Umbilical cord (tissue), 1 donor: ENCODE measurements at regions not wholly inside any gene's neighbourhood (a gene's known extent, or its start where the extent isn't known, plus 50 kb on each side); places are given as distances from the start of the nearest gene placed in this dataset.

ENCODE experiments used
- DNase-seq: peaks from one replicate; pipeline ENCODE4 v3.0.0-alpha.2; 2015; ENCODE audit warnings: low spot score

DNA sequence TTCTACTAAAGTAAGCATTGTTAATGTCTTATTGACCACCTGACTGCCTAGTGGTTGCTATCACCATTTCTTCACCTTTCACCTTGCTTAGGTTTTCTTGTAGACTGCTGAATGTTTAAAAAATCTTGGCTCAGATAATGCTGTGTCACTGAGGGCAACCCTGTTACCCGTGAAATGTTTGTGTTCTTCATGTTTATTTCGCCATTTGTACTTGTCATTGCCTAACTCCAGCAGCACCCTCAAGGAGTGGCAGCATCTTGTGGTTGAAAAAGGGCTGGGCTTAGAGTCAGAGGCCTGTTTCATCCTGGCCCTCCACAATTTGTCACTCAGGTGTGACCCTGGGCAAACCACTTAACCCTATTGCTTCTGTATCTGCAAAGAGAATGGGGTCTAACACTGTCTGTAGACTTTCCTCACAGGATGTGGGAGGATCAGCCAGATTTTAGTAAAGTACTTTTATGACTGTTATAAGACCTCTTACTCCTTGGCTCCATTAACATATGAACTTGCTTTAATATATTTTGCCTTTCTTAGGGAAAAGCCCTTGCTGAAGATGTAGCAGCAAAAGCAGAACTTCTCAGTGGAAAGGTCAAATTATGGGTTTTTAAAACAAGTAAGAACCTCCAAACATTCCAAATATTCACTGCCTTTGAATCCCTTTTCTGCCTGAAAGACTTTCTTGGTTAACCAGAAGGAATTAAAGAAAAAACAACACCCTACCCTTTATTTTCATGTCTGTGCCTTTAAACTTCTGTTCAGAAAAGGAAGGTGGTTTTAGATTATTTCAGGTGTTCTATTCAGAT, 154.5 kb upstream of the C11orf87 start:
- DNase-seq, result no peak

DNA sequence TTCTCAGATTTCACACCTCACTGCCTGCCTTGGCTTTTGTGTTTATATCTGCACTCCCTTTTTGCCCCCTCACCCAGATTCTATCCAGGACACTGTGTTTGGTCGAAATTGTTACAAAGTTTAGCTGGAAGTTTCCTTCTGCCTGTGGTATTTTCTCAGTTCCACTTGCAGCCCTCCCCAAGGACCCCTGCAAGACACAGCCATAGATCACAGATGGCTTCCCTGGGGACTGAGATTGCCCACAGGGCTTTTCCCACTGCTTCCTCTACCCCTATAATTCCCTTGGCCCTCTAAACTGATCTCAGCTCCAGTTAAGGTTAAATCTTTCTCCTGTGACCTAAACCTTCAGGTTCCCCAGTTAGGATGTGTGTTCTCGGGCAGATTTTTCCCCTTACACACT, 146.1 kb upstream of the C11orf87 start:
- DNase-seq, result no peak

- no peak for DNase-seq
These were observed 136.5 kb upstream of the C11orf87 start for GRCh38 chr11:109285465-109285864.

DNA sequence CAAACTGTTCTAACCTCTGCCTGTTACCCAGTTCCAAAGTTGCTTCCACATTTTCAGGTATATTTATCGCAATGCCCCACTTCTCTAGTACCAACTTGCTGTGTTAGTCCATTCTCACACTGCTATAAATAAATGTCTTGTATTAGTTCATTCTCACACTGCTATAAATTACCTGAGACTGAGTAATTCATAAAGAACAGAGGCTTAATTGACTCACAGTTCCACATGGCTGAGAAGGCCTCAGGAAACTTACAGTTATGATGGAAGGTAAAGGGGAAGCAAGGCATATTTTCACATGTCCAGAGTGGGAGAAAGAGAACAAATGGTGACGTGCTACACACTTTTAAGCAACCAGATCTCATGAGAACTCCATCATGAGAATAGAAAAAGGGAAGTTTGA, 130.4 kb upstream of the C11orf87 start:
- DNase-seq, result no peak

DNA sequence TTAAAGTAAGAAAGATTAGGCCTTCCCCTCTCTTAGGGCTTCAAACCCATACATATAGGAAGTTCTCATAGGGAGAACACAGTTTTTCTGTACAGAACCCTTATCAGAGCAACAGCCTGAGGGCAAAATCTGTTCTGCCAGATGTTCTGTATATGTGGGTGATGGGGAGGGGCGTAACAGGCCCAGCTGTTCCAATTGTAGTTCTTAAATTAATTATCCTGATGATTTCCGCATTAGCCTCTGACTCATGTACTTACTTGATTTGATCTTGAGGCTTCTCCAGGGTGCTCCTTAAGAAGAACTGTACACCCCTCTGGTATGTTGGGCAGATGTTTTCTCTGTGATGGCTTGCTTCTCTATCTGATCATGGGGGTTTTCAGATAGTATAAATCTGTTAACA, 123.1 kb upstream of the C11orf87 start:
- no peak for DNase-seq

GRCh38 chr11:109300211-109300610, 121.8 kb upstream of the C11orf87 start:
- DNase-seq, result no peak

DNA sequence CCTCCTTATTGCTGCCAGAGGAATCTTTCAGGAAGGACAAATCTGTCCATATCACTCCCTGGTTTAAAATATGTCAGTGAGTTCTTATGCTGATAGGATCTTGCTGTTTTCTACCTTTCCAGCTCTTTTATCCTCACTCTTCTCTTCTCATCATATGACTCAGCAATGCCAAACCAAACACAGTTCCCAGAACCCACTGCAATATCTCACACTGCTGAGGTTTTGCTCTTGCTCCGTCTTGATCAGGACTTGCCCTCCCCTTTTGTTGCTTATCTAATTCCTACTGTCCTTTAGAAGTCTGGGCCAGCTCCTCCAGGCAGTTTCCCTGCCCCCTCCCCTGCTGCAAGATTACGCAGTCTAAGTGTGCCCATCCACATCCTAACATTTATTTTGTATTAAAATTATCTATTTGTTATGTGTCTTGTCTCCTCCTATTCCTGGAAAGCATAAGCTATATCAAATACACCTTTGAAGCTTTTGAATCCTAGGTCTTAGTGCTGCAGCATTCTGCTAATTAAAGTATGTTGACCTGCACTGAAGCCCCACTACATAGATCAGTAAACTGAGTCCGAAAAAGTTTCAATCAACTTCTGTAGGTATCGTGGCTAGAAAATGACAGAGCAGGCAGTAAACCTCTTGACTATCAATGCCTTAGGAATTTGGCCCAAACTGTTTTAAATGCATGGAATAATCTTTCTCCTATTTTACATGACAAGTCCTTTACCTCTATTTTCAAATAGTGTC, 119.2 kb upstream of the C11orf87 start:
- DNase-seq, result peak; percentile 9

- no peak for DNase-seq
These were observed 118.6 kb upstream of the C11orf87 start for GRCh38 chr11:109303342-109303741.

- no peak for DNase-seq
These were observed 117.8 kb upstream of the C11orf87 start for GRCh38 chr11:109304159-109304558.

DNA sequence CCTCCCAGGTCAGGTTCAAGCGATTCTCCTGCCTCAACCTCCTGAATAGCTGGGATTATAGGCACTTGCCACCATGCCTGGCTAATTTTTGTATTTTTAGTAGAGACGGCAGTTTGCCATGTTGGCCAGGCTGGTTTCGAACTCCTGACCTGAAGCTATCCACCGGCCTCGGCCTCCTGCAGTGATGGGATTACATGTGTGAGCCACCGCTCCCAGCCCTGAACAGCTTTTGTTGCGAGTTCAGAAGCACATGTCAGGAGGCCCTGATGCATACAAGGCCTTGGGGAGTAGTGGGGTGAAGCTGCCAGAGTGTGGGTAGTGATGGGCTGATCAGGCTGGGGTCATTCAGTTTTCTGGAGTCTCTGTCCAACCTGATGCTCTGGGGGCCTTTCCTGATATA, 117.0 kb upstream of the C11orf87 start:
- no peak for DNase-seq

- no peak for DNase-seq
These were observed 115.7 kb upstream of the C11orf87 start for GRCh38 chr11:109306322-109306721.

DNA sequence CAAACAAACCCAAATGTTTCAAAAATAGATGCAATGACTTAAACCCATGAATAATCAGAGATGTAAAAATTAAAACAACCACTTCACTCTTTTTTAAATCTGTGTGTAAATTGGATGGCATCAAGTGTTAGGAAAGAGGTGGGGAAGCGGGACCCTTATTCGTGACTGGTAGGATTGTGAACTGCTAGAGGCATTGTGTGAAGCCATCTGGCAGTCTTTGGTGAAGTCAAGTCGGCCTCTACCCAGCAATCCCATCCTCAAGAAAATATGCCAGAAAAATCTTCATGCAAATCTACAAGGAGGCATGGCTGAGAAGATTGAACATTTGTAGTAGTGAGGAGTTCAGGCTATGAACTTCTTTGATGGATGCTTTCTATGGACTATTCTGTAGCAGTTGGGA, 114.6 kb upstream of the C11orf87 start:
- no peak for DNase-seq

GRCh38 chr11:109308551-109308950, 113.4 kb upstream of the C11orf87 start:
- no peak for DNase-seq

DNA sequence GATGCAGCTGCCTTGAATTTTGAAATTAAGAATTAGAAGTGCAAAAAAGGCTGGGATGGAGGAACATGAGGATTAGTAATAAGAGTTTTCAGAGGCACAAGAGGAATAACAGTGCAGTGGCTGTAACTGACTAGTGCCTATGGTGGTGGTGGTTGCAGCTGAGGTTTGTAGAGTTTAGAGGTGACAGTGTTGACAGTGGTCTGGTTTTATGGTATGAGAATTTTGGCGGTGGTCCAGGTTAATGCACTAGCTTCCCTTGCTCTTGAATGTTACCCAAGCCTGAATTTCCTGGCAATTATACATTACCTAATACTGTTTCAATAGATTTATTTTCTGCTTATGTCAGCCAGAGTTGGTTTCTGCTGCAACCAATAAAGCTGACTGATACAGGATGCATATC, 112.8 kb upstream of the C11orf87 start:
- DNase-seq, result no peak

DNA sequence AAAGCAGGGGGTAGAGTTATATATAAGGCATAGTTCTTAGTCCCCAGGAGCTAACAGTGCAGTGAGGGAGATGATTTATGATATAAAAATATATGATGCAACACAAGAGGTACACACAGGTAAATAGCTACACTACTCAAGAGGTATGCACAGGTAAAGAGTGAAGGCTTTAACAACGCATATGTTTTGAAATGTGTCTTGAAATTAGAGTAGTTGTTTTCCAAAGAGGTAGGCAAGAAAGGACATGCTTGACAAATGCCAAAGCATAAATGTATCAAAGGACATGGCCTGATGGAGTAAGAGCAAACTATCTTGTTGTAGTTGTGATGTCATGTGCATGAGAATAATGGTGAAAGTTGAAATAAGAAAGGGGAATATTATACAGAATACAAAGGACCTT, 104.3 kb upstream of the C11orf87 start:
- DNase-seq, result no peak

- peak; percentile 38 for DNase-seq
These were observed 101.4 kb upstream of the C11orf87 start for GRCh38 chr11:109320595-109320994.

DNA sequence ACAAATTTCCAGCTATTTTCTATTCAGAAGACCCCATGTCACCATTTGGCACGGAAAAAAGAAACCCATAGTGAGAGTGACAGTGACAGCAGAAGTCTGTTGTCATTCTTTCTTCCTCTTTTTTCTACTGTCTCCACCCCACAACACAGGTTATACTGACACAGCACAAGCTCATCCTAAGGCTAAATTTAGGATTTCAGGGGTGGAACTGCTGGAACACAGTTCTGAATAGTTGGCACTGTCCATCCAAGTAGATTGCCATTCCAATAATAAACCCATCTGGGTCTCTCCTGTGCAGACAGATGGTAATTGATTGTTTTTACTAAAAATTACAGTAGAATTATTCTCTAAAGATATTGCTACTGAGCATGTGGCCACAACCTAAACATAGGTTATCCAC, 95.2 kb upstream of the C11orf87 start:
- DNase-seq, result no peak

GRCh38 chr11:109329716-109330115, 92.3 kb upstream of the C11orf87 start:
- no peak for DNase-seq

DNA sequence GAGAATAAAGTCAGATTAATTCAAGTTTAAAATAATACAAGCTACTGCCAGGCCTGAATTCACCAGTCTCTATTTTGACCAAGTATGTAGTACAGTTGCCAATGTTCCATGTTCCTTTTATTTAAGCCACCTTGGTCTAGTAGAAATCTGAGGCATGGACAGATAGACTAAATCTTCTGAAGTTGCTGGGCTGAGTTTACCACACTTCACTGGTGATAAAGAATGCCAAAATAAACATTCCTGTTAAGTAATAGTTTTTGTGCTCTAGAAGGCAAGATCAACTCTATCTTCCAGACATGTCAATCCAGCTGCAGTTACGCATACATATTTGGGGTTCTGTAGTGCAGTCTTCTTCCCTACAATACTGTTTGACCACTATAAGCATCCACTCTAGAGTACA, 83.9 kb upstream of the C11orf87 start:
- no peak for DNase-seq

DNA sequence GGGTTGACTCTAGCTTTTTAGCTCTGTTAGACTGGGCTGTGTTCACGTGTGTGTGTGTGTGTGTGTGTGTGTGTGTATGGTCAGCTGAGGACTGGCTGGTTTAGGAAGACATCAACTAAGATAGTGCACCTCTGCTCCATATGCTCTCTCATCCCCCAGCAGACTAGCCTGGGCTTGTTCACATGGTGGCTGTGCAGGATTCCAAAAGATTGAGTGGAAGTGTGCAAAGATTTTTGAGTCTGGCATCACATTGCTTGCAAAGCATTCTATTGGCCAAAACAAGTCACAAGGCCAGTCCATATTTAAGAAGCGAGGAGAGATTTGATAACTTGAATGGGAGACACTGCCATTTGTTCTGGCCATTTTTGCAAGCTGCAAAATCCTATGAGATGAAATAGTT, 79.7 kb upstream of the C11orf87 start:
- no peak for DNase-seq

DNA sequence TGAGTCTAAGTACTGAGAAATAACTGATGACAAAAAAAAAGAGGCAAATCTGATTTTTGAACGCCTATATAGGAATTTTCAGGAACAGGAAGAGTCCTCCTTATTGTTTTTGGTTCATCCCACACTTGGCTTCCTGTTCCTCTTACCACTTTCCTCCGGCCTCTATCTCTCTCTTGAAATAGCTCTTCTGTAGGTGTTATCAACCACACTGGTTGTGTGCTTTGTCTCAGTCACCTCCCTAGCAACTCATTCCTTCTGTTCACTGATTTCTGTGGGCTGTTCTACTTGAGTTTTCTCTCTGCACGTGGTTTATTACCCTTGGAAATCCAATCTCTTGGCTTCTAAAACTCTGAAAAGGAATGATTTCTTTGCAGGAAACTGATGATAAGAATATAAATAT, 78.7 kb upstream of the C11orf87 start:
- DNase-seq, result no peak

DNA sequence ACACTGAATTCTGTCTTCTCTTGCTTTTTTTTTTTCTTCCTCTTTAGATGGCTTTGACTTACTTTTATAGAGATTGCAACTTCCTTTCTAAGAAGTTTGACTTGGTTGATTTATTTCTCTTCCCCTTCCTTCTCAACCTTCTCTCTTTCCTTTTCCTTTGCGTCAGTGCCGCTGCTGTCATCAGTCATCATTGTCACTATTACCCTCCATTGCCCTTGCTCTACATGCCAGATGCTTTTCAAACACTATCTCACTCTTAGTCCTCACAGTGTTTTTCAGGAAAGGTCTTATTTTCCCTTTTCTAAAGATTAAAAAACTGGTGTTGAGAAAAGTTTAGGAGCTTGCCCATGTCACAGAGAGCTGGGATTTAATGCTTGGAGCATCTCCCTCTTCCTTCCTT, 74.7 kb upstream of the C11orf87 start:
- DNase-seq, result no peak
